HCT116 (cell line): ENCODE measurements at regions not wholly inside any gene's neighbourhood (a gene's known extent, or its start where the extent isn't known, plus 50 kb on each side); places are given as distances from the start of the nearest gene placed in this dataset.

ENCODE experiments used
- ATAC-seq: fragments of 200-7000 bp; cut with Tn5 transposase; 2 replicates; pipeline ENCODE4 v1.9.1; 2020; ENCODE audit warnings: mild to moderate bottlenecking, moderate library complexity
- BruUV-seq: library from RNA; stranded (reverse); fragments of 400-500 nt; replicated peaks from 2 replicates; lab custom pipeline; 2021; lab: Mats Ljungman, UMichigan
- CTCF ChIA-PET: fragments of 300-600 bp; sonication (Branson Sonifier 250); formaldehyde crosslinking; loops from one replicate; lab custom pipeline; 2021; ENCODE audit warnings: antibody characterized with exemption; lab: Charles Lee
- POLR2A ChIA-PET: fragments of 300-600, 350-600 bp; sonication (Branson Sonifier 250); formaldehyde crosslinking; loops from one replicate; lab custom pipeline; 2021; ENCODE audit warnings: antibody characterized with exemption; lab: Charles Lee
- RAD21 ChIA-PET, 2 experiments: fragments of 300-600 bp; sonication (Branson Sonifier 250); formaldehyde crosslinking; loops; one replicate each; lab custom pipeline; 2023; ENCODE audit warnings: low total read pairs in 2 of 2; ENCODE audit not compliant: uncharacterized antibody in 2 of 2, unreplicated experiment in 2 of 2, low non-redundant PET in 1 of 2; lab: Charles Lee
- DNase-seq: peaks from one replicate; pipeline ENCODE4 v3.0.0-alpha.2; 2010; ENCODE audit warnings: low read depth, low spot score
- H2AFZ ChIP-seq: fragments of 200-600 bp; shearing (Covaris generic), sonication (generic); 2 replicates; pipeline ENCODE4 v1.6.1; 2017; ENCODE audit warnings: low read depth, mixed run types, mixed read lengths, antibody characterized with exemption, low read length; ENCODE audit not compliant: poor library complexity, severe bottlenecking
- H3K27ac ChIP-seq: 2 replicates; pipeline ENCODE4 v1.5.1; 2012; ENCODE audit warnings: low read depth, low read length
- H3K27me3 ChIP-seq: fragments of 200-600 bp; sonication (generic); 2 replicates; pipeline ENCODE4 v1.6.1; 2016; ENCODE audit warnings: mixed run types, low read length, mixed read lengths; ENCODE audit not compliant: insufficient read depth
- H3K36me3 ChIP-seq, 2 experiments: fragments of 200-500 bp in 1 of 2; fragments of 200-600 bp in 1 of 2; sonication (Bioruptor generic) in 1 of 2; sonication (generic) in 1 of 2; 2 replicates each; pipeline versions ENCODE4 v1.5.1 to v1.6.1; 2014 to 2016; ENCODE audit warnings: low read length in 2 of 2, inconsistent platforms in 1 of 2, mixed read lengths in 1 of 2, mixed run types in 1 of 2; ENCODE audit not compliant: insufficient read depth in 2 of 2, control insufficient read depth in 1 of 2
- H3K4me1 ChIP-seq, 2 experiments: fragments of 200-600 bp in 1 of 2; sonication (generic) in 1 of 2; 2 replicates each; pipeline versions ENCODE4 v1.5.1 to v1.6.1; 2012 to 2017; ENCODE audit warnings: low read length in 2 of 2, inconsistent platforms in 1 of 2, mild to moderate bottlenecking in 1 of 2, mixed read lengths in 1 of 2, mixed run types in 1 of 2, moderate library complexity in 1 of 2; ENCODE audit not compliant: insufficient read depth in 2 of 2, control insufficient read depth in 1 of 2
- H3K4me2 ChIP-seq: fragments of 200-600 bp; sonication (generic); 2 replicates; pipeline ENCODE4 v1.6.1; 2017; ENCODE audit warnings: mixed run types, low read length, mixed read lengths
- H3K4me3 ChIP-seq, 2 experiments: fragments of 200-600 bp in 1 of 2; sonication (generic) in 1 of 2; replicated peaks in 1 of 2; 2 replicates each; pipeline ENCODE4 v1.5.1; 2011 to 2016; ENCODE audit warnings: low read length in 2 of 2, control low read depth in 1 of 2, low read depth in 1 of 2, mild to moderate bottlenecking in 1 of 2, mixed read lengths in 1 of 2, mixed run types in 1 of 2
- H3K79me2 ChIP-seq: fragments of 200-600 bp; sonication (generic); 2 replicates; pipeline ENCODE4 v1.6.1; 2017; ENCODE audit warnings: mild to moderate bottlenecking, mixed run types, low read length, moderate library complexity, mixed read lengths; ENCODE audit not compliant: insufficient read depth
- H3K9ac ChIP-seq: fragments of 200-600 bp; sonication (generic); 2 replicates; pipeline ENCODE4 v1.6.1; 2016; ENCODE audit warnings: low read length, mixed read lengths
- H3K9me2 ChIP-seq: fragments of 200-600 bp; sonication (generic), shearing (Covaris generic); 2 replicates; pipeline ENCODE4 v1.6.1; 2017; ENCODE audit warnings: mixed run types, mild to moderate bottlenecking, moderate library complexity; ENCODE audit not compliant: insufficient read depth
- H3K9me3 ChIP-seq, 2 experiments: fragments of 200-500 bp in 1 of 2; fragments of 200-600 bp in 1 of 2; sonication (Bioruptor generic) in 1 of 2; sonication (generic) in 1 of 2; 2 replicates each; pipeline ENCODE4 v1.6.1; 2014 to 2017; ENCODE audit warnings: low read length in 2 of 2, mixed read lengths in 2 of 2, inconsistent platforms in 1 of 2, low read depth in 1 of 2, mild to moderate bottlenecking in 1 of 2, mixed run types in 1 of 2, moderate library complexity in 1 of 2; ENCODE audit not compliant: control insufficient read depth in 1 of 2, insufficient read depth in 1 of 2
- H4K20me1 ChIP-seq: fragments of 200-600 bp; sonication (generic), shearing (Covaris generic); 2 replicates; pipeline ENCODE4 v1.6.1; 2017; ENCODE audit warnings: mixed run types, mild to moderate bottlenecking, moderate library complexity; ENCODE audit not compliant: insufficient read depth
- CBX3 ChIP-seq: IDR thresholded peaks from 2 replicates; pipeline ENCODE4 v1.6.1; 2012; ENCODE audit warnings: low read depth
- intact Hi-C: fragments of 100-400 bp; cut with micrococcal nuclease; formaldehyde crosslinking; loops from 2 replicates; pipeline ENCODE4 v1.10.0; 2022

- intact Hi-C loops = no loop called here
- H4K20me1 ChIP-seq = no peaks in the 10 kb centered on the region
- TF ChIP-seq CBX3 = no peak
- H3K4me2 ChIP-seq = no peak overlapping the region
- ChIA-PET POLR2A (no interaction called here), RAD21 (no interaction called here), CTCF (no interaction called here)
- no TSS peak for BruUV-seq
- no peaks in the 10 kb centered on the region for H3K4me1 ChIP-seq
- no peaks in the 10 kb centered on the region for H3K36me3 ChIP-seq
- H3K9me3 ChIP-seq = no peaks in the 10 kb centered on the region
- H3K79me2 ChIP-seq = no peaks in the 10 kb centered on the region
- no peak overlapping the region for H3K4me3 ChIP-seq
- H3K27me3 ChIP-seq = no peaks in the 10 kb centered on the region
- no peak for ATAC-seq
- H3K9me2 ChIP-seq = no peaks in the 10 kb centered on the region
- H3K27ac ChIP-seq = no peak overlapping the region
- no peak overlapping the region for H3K9ac ChIP-seq
- H2AFZ ChIP-seq = no peak overlapping the region
- DNase-seq = no peak
Measured at GRCh38 chr15:88752951-88753350, 50.3 kb upstream of the ACAN start.
